Kidney (tissue), 13 donors: ENCODE measurements at regions not wholly inside any gene's neighbourhood (a gene's known extent, or its start where the extent isn't known, plus 50 kb on each side); places are given as distances from the start of the nearest gene placed in this dataset.

Source experiments
- DNase-seq, 5 donors: peaks; one replicate each; pipeline ENCODE4 v3.0.0-alpha.2; 2013 to 2020
- FAIRE-seq: peaks from 2 replicates; lab custom pipeline; 2012; peaks lifted over from hg19 to GRCh38; lab: Jason Lieb, UNC
- H3K27ac ChIP-seq, 2 donors: one replicate each; pipeline ENCODE4 v1.7.0; 2013; ENCODE audit warnings: low read depth in 2 of 2, low read length in 2 of 2, inconsistent platforms in 1 of 2
- H3K27me3 ChIP-seq: one replicate; pipeline ENCODE4 v1.7.1; 2013; ENCODE audit warnings: low read length, inconsistent platforms; ENCODE audit not compliant: control insufficient read depth, insufficient read depth
- H3K36me3 ChIP-seq, 3 donors: one replicate each; pipeline versions ENCODE4 v1.7.0 to v1.7.1; 2013; ENCODE audit warnings: low read length in 3 of 3, control low read depth in 1 of 3, inconsistent platforms in 1 of 3; ENCODE audit not compliant: insufficient read depth in 3 of 3, control insufficient read depth in 2 of 3
- H3K4me1 ChIP-seq, 3 donors: one replicate each; pipeline versions ENCODE4 v1.7.0 to v1.7.1; 2013; ENCODE audit warnings: low read length in 3 of 3, inconsistent platforms in 1 of 3, low read depth in 1 of 3; ENCODE audit not compliant: control insufficient read depth in 2 of 3, insufficient read depth in 2 of 3
- H3K4me3 ChIP-seq, 3 donors: one replicate each; pipeline versions ENCODE4 v1.7.0 to v1.8.1; 2013; ENCODE audit warnings: low read length in 3 of 3, control low read depth in 1 of 3, inconsistent platforms in 1 of 3
- H3K9ac ChIP-seq, 3 donors: one replicate each; pipeline versions ENCODE4 v1.7.0 to v1.7.1; 2013; ENCODE audit warnings: low read length in 3 of 3, control low read depth in 1 of 3, inconsistent platforms in 1 of 3
- H3K9me3 ChIP-seq, 3 donors: one replicate each; pipeline versions ENCODE4 v1.7.0 to v1.7.1; 2013; ENCODE audit warnings: low read length in 3 of 3, control low read depth in 1 of 3, inconsistent platforms in 1 of 3; ENCODE audit not compliant: control insufficient read depth in 2 of 3, insufficient read depth in 1 of 3
- CTCF ChIP-seq: IDR thresholded peaks from 3 replicates; pipeline ENCODE4 v1.5.1; 2012; ENCODE audit warnings: mild to moderate bottlenecking, moderate library complexity, borderline replicate concordance; ENCODE audit not compliant: insufficient read depth; ENCODE audit errors: extremely low read depth
- intact Hi-C: fragments of 100-400 bp; cut with DNase I; formaldehyde crosslinking; loops from one replicate; pipeline ENCODE4 v1.11.1; 2022
- donor health status: control.
- donor health status: control.
- donor health status: control.
- donor health status: control.
- donor health status: control.
- donor health status: DM: yes; HTN: yes; CAD: no.
- donor health status: Normal renal cell carcinoma (clear cell type).

DNA sequence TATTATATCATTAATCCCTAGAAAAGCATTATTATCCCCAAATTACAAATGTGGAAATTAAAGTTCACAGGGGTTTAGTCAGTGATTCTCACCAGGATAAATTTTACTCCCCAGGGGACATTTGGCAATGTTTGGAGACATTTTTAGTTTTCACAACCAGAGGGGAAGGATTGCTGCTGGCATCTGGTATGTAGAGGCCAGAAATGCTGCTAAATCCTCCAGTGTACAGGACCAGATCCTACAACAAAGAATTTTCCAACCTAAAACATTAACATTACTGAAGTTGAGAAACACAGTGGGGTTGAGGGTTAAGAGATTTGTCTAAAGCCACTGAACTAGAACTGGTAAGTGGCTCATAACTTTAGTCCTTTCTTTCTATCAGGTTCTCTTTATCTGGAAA, 162.0 kb upstream of the SYT6 start:
- Histone ChIP-seq H3K4me3 (no peak overlapping the region), H3K27me3 (no peaks in the 10 kb centered on the region), H3K27ac (no peak overlapping the region), H3K36me3 (no peaks in the 10 kb centered on the region), H3K9ac (no peak overlapping the region), H3K9me3 (no peaks in the 10 kb centered on the region), H3K4me1 (peaks cover 0 to 5% (median 0%) of the 10 kb centered on the region in 3 donors)
- FAIRE-seq (no peak), DNase-seq (no peak)
- intact Hi-C loops, result no loop called here
- no peak for TF ChIP-seq CTCF

GRCh38 chr1:114314576-114314975, 160.9 kb upstream of the SYT6 start:
- intact Hi-C loops, result no loop called here

GRCh38 chr1:114314098-114314497, 160.4 kb upstream of the SYT6 start:
- no peak for FAIRE-seq
- intact Hi-C loops, result no loop called here
- H3K4me3 ChIP-seq, result no peak overlapping the region
- no peak overlapping the region for H3K9ac ChIP-seq
- no peak for TF ChIP-seq CTCF
- peaks cover 0 to 5% (median 0%) of the 10 kb centered on the region in 3 donors for H3K4me1 ChIP-seq
- no peaks in the 10 kb centered on the region for H3K9me3 ChIP-seq
- no peaks in the 10 kb centered on the region for H3K36me3 ChIP-seq
- no peak overlapping the region for H3K27ac ChIP-seq
- DNase-seq, result no peak
- no peaks in the 10 kb centered on the region for H3K27me3 ChIP-seq

More at GRCh38 chr1:114314576-114314975, 160.9 kb upstream of the SYT6 start:
- Histone ChIP-seq H3K27me3 (no peaks in the 10 kb centered on the region), H3K27ac (no peak overlapping the region), H3K9me3 (no peaks in the 10 kb centered on the region), H3K36me3 (no peaks in the 10 kb centered on the region), H3K4me3 (no peak overlapping the region), H3K4me1 (peaks cover 0 to 5% (median 0%) of the 10 kb centered on the region in 3 donors), H3K9ac (no peak overlapping the region)
- no peak for DNase-seq
- TF ChIP-seq CTCF, result no peak
- no peak for FAIRE-seq

DNA sequence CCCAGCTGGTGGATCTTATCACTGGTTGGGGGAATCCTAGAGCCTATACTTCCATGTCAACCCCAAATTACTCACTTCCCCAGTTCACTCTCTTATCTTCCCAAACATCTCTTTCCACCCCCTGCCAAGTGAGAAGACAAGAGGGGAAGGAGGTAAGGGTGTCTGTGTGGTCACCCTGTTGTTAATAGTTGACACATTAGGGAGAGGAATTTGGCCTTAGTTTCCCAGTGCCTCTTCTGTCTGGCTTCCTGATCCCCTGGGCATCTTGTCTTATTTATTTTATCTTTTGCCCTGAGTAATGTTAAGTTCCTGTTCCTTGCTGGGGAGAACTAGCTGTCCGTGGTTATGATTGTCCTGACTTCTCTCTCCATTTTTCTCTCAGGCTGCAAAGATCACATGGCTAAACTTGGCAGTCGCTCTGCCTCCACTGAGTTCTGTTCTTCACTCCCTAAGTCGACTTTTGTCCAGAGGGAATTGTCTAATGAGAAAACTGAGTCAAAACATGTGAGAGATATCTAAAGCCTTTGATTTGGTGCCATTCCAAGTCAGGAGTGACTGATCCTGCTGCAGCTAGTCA, 157.1 kb upstream of the SYT6 start:
- FAIRE-seq (no peak), DNase-seq (peak in 1 of 5 donors; percentile 63)
- Histone ChIP-seq H3K4me3 (no peak overlapping the region), H3K36me3 (no peaks in the 10 kb centered on the region), H3K27me3 (no peaks in the 10 kb centered on the region), H3K9ac (no peak overlapping the region), H3K4me1 (peaks cover 0 to 5% (median 0%) of the 10 kb centered on the region in 3 donors), H3K27ac (no peak overlapping the region), H3K9me3 (no peaks in the 10 kb centered on the region)
- TF ChIP-seq CTCF, result no peak
- intact Hi-C loops, result no loop called here
